ENCODE measurements at regions not wholly inside any gene's neighbourhood (a gene's known extent, or its start where the extent isn't known, plus 50 kb on each side); places are given as distances from the start of the nearest gene placed in this dataset.
"Not testable (repeated sequence)": the region's sequence is repeated elsewhere in the genome, so short reads cannot be mapped to it uniquely, and the experiment has no call there.

GRCh38 chr3:163518065-163518464 is 1560.2 kb downstream of the SI start:
- FAIRE-seq, result no peak

DNA sequence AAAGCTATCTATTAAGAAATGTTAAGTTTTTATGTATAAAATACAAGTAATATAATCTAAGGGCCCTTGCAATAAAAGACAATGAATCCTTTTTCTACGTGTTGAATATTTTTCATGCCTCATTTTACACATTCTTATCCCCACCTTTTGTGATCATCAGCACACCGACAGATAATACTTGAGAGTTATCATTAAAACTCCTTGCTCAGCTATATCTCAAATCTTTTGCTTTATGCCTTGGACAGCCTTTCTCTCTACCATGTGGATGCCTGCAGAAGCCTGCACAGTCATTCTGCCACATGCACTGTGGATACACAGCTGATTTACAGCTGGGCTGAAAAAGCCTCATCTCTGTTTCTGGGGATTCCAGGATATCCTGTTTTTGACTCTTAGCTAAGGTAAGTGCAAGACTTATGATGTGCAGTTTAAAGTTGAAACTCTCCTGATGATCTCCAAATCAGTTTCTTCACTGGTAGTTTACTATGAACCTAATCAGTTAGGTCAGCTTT is 1565.1 kb downstream of the SI start:
- FAIRE-seq, result no peak

DNA sequence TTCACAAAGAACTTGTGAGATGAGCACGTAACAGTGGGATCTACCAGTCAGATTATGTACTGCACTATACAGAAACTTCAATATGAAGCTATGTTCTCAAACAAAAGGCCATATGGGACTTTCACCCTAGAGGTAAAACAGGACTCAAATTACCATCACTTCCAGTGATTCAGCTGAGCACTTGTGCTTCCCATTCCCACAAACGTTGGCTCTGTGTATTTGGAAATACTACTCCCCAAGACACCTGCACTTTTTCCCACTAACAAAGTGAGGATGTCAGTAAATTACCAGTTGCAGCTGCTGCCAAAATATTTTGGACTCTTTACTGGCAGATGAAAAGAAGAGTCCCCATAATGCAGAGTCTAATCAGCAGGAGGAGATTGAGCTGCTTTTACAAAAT is 1570.1 kb downstream of the SI start:
- no peak for FAIRE-seq

DNA sequence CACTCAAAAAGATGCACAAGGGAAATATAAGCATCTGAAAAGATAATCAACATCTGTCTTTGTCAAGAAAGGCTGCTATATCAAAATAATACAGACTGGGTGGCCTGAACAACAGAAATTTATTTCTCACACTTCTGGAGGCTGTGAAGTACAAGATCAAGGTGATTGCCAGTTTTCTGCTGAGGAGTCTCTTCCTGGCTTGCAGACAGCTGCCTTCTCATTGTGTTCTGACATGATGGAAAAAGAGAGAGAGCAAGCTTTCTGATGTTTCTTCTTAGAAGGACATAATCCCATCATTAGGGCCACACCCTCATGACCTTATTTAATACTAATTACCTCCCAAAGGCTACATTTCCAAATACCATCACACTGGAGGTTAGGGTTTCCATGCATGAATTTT is 1573.3 kb downstream of the SI start:
- FAIRE-seq, result no peak

DNA sequence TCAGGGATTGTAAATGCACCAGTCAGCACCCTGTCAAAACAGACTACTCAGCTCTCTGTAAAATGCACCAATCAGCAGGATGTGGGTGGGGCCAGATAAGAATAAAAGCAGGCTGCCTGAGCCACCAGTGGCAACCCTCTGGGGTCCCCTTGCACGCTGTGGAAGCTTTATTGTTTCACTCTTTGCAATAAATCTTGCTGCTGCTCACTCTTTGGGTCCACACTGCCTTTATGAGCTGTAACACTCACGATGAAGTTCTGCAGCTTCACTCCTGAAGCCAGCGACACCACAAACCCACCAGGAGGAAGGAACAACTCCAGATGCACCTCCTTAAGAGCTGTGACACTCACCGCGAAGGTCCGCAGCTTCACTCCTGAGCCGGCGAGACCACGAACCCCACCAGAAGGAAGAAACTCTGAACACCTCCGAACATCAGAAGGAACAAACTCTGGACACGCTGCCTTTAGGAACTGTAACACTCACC is 1578.5 kb downstream of the SI start:
- FAIRE-seq, result not testable (repeated sequence)

GRCh38 chr3:163498842-163499735 is 1579.2 kb downstream of the SI start:
- FAIRE-seq, result not testable (repeated sequence)

- no peak for FAIRE-seq
Measured at GRCh38 chr3:163491714-163492113, 1586.6 kb downstream of the SI start.

- no peak for FAIRE-seq
Measured at GRCh38 chr3:163490119-163490518, 1588.2 kb downstream of the SI start.

- FAIRE-seq, result no peak
Measured at GRCh38 chr3:163482695-163483094, 1595.6 kb downstream of the SI start.

- no peak for FAIRE-seq
Measured at GRCh38 chr3:163481738-163482137, 1596.6 kb downstream of the SI start.

GRCh38 chr3:163476179-163476578 is 1602.1 kb downstream of the SI start:
- FAIRE-seq, result peak; percentile 13

DNA sequence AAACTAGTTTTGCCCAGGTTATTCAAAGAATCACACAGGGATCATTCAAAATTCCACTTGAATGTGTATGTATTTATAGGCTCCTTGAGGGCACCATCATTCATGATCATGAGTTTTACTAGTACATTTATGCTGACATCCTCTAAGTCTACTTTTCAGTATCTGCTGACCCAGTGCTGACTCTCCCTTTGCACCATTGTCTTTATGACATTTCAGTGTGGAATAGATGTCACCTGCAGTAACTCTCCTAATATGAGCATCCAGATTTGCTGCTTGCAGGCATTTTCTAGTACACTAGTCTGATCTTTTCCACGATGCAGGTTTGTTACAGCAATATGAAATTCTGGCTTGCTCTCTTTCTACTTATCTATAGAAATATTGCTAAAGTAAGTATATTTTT is 1603.5 kb downstream of the SI start:
- no peak for FAIRE-seq

GRCh38 chr3:163468531-163469335 is 1609.6 kb downstream of the SI start:
- FAIRE-seq, result no peak

DNA sequence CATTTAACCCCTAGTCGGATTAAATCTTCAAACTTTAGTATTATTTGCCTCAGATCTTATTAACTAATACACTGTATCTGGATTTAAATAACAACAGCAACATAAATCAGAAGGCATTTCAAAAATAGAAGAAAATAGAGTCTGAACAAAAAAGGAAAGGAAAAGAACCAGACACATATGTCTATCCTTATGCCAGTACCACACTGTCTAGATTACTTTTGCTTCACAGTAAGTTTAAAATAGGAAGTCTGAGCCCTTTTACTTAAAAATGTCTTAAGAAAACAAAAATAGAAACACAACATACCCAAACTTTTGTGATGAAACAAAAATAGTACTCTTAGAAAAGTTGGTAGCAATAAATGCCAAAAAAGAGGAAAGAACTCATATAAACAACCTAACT is 1615.8 kb downstream of the SI start:
- no peak for FAIRE-seq

- no peak for FAIRE-seq
Measured at GRCh38 chr3:163450698-163451097, 1627.6 kb downstream of the SI start.

GRCh38 chr3:163438760-163439159 is 1639.5 kb downstream of the SI start:
- no peak for FAIRE-seq

GRCh38 chr3:163422671-163423070 is 1655.6 kb downstream of the SI start:
- FAIRE-seq, result no peak

DNA sequence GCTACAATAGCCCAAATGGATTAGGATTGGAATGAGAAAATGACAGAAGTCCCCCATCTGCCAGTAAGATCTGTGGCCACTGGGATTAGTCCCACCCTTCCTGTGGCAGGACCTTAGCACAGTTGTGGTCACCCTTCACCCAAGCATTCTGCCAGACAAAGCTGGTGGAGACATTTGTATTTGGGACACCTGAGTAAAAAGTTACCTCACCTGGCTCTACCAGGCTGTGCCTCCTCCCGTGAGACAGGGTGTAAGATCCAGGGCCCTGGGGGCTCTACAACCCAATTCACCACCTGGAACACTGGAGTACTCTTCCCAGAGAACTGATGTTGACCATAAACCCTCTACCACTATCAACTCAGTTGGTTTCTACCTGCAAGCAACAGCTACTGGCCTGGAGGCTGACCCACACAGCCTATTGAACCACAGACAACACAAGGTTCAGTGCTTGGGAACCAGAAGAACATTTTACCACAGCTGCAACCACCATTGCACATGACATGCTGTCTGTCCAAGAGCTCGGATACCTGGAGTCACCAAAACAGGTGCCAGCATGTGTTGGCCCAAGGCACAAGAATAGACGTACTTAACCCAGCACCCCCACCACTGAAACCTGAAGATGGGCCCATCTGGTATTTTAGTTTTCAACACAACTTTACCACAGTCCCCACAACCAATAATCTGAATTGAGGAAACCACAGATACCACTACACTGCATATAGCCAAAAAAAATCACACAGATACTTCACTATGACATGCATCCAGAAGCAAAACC is 1686.7 kb downstream of the SI start:
- FAIRE-seq, result no peak

DNA sequence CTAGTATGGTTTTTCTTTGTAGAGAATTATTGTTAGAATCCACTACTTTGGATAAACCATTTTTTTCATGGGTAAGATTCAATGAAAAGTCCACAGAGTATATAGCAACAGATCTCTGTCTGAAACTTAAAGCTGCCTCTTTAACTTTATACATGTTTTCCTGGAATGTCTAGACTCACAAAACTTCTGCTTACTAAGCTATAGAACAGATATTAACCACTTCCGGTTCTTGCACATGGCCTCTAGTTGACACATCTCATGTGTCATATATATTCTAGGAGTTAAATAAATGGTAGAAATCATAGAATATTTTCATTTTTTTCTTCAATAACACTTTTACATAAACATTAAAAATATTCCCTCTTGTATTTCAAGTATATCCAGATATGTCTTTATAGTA is 1693.9 kb downstream of the SI start:
- no peak for FAIRE-seq

GRCh38 chr3:163382183-163382582 is 1696.1 kb downstream of the SI start:
- FAIRE-seq, result no peak

GRCh38 chr3:163368168-163368567 is 1710.1 kb downstream of the SI start:
- no peak for FAIRE-seq

- no peak for FAIRE-seq
Measured at GRCh38 chr3:163364717-163365116, 1713.6 kb downstream of the SI start.

GRCh38 chr3:163362151-163362550 is 1716.1 kb downstream of the SI start:
- no peak for FAIRE-seq

Data from islet of Langerhans (tissue), 1 donor.